Memory B cell (primary cell): ENCODE measurements at regions not wholly inside any gene's neighbourhood (a gene's known extent, or its start where the extent isn't known, plus 50 kb on each side); places are given as distances from the start of the nearest gene placed in this dataset.

Source experiments
- ATAC-seq: fragments of 150-1000 bp; cut with Tn5 transposase; 2 replicates; pipeline ENCODE4 v1.10.0; 2021; ENCODE audit warnings: low read depth, mild to moderate bottlenecking, moderate library complexity
- DNase-seq, 2 donors: peaks; one replicate each; pipeline ENCODE4 v3.0.0; 2022; ENCODE audit warnings: low spot score in 2 of 2
- H3K27ac Mint-ChIP-seq: one replicate; pipeline ENCODE4 v1.8.0; 2022; ENCODE audit warnings: mild to moderate bottlenecking, moderate library complexity, mixed read lengths
- H3K27me3 Mint-ChIP-seq: one replicate; pipeline ENCODE4 v1.8.0; 2022; ENCODE audit warnings: mixed read lengths
- H3K36me3 Mint-ChIP-seq: one replicate; pipeline ENCODE4 v1.8.0; 2022; ENCODE audit warnings: mild to moderate bottlenecking, mixed read lengths
- H3K4me1 Mint-ChIP-seq: one replicate; pipeline ENCODE4 v1.8.0; 2022; ENCODE audit warnings: mixed read lengths
- H3K4me3 Mint-ChIP-seq: one replicate; pipeline ENCODE4 v1.8.0; 2022; ENCODE audit warnings: mild to moderate bottlenecking, moderate library complexity, mixed read lengths
- H3K9me3 Mint-ChIP-seq: one replicate; pipeline ENCODE4 v1.8.0; 2022; ENCODE audit warnings: mixed read lengths

GRCh38 chr4:41432219-41432618, 105.7 kb upstream of the LIMCH1 start:
- Mint-ChIP-seq H3K4me1 (no peaks in the 10 kb centered on the region), H3K27ac (no peak overlapping the region), H3K27me3 (peaks cover 2% of the 10 kb centered on the region), H3K4me3 (no peak overlapping the region), H3K9me3 (peaks cover 2% of the 10 kb centered on the region), H3K36me3 (no peaks in the 10 kb centered on the region)
- DNase-seq (no peak), ATAC-seq (no peak)

DNA sequence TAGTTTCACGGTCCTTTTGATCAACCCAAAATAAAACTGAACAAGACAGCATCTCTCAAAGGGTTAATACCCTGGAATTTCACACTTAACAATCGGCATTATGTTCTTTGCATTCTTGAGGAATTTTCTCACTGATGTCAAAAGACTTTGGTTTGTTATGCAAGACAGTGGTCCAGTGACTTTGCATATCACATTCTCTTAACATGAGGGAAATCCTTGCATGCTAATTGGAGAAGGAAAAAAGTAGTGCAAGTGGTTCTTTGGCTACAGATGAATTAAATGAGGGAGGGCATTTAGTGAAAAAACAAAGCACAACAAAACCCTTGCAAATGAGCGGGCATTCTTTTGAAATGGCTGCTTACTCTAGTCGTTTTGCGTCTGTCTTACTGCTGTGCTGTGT, 105.1 kb upstream of the LIMCH1 start:
- no peak overlapping the region for H3K4me3 Mint-ChIP-seq
- DNase-seq: no peak

DNA sequence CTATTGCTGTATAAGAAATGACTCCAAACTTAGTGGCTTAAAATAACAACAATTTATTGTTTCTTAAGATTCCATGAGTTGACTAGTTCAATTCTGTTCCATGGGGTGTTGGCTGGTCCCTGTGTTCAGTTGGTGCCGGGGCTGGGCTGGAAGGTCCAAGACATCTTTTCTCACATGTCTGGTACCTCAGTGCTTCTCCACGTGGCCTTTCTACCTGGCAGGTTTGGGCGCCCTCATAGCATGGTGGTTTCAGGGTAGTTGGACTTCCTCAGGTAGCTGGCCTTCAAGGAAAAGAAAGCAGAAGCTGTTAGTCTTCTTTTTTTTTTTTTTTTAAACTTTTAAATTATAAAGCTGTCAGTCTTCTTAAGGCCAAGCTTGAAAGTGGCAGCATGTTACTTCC, 104.6 kb upstream of the LIMCH1 start:
- ATAC-seq (no peak), DNase-seq (no peak)
- H3K9me3 Mint-ChIP-seq: peaks cover 2% of the 10 kb centered on the region
- no peak overlapping the region for H3K4me3 Mint-ChIP-seq
- H3K27me3 Mint-ChIP-seq: peaks cover 2% of the 10 kb centered on the region
- H3K27ac Mint-ChIP-seq: no peak overlapping the region
- H3K4me1 Mint-ChIP-seq: no peaks in the 10 kb centered on the region
- no peaks in the 10 kb centered on the region for H3K36me3 Mint-ChIP-seq

More for the DNA sequence above, 105.1 kb upstream of the LIMCH1 start:
- Mint-ChIP-seq H3K27ac (no peak overlapping the region), H3K9me3 (peaks cover 2% of the 10 kb centered on the region), H3K27me3 (peaks cover 2% of the 10 kb centered on the region), H3K36me3 (no peaks in the 10 kb centered on the region), H3K4me1 (no peaks in the 10 kb centered on the region)
- ATAC-seq: no peak

DNA sequence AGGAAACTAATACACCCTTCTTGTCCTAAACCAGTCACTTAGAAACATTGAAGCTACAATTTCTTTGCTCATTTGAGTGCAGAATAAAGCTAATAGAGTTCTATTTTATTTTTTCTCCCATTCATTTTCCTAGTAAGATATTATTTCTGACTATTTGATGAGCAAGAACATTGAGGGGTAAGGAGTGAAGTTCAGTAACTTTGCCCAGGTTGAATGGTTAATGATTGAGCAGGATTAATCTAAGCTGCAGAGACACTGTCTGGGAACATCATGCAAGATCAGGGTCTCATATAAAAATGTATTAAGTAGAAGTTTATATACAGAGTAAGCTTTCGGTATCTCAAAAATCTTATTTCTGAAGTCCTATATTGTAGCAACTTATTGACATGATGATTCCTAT, 102.4 kb upstream of the LIMCH1 start:
- H3K27ac Mint-ChIP-seq: no peak overlapping the region

DNA sequence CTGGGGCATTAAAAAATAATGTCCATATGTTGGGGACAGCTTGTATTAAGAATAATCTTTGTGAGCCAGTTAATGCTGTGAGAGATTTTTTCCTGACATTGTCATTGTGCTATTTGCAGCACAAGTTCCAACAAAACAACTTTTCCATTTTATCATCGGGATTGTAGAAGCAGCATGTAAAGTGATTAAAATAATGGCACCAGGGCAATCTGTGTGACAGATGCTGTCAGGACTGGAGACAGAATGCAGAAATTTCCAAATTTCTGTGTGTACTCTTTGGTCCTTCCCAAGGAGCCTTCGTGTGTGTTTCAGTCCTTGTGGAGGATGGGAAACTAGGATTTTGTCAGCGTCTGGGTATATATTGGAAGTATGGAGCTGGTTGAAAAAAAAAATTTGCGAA, 101.5 kb upstream of the LIMCH1 start:
- Mint-ChIP-seq H3K4me1 (no peaks in the 10 kb centered on the region), H3K4me3 (no peak overlapping the region), H3K9me3 (peaks cover 2% of the 10 kb centered on the region), H3K27me3 (peaks cover 2% of the 10 kb centered on the region), H3K27ac (no peak overlapping the region), H3K36me3 (no peaks in the 10 kb centered on the region)
- DNase-seq: no peak
- ATAC-seq: no peak

More for the DNA sequence above, 102.4 kb upstream of the LIMCH1 start:
- Mint-ChIP-seq H3K4me3 (no peak overlapping the region), H3K27me3 (peaks cover 2% of the 10 kb centered on the region), H3K9me3 (peaks cover 2% of the 10 kb centered on the region), H3K4me1 (no peaks in the 10 kb centered on the region), H3K36me3 (no peaks in the 10 kb centered on the region)
- DNase-seq (no peak), ATAC-seq (no peak)

DNA sequence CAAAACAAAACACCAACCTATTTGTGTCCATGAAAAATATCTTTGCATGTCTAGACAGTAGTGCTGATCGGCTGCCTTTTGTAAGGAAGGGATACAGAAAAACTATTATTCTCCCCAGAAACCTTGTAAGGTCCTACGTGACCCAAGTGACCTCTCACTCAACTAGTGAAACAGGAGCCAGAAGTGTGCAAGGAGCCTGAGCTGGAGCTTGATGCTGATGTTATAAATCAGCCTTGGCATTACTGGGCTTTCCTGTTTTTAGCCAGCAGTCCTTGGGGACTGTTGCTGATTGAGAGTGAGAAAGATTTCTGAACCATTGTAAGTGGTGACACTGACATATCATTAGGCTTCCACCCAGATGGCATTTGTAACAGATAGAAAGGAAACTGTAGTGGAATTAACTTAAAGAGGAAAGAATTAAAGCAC, 100.8 kb upstream of the LIMCH1 start:
- Mint-ChIP-seq H3K4me3 (no peak overlapping the region), H3K36me3 (no peaks in the 10 kb centered on the region), H3K27ac (no peak overlapping the region), H3K4me1 (no peaks in the 10 kb centered on the region), H3K9me3 (peaks cover 2% of the 10 kb centered on the region), H3K27me3 (no peaks in the 10 kb centered on the region)
- DNase-seq (no peak), ATAC-seq (no peak)

DNA sequence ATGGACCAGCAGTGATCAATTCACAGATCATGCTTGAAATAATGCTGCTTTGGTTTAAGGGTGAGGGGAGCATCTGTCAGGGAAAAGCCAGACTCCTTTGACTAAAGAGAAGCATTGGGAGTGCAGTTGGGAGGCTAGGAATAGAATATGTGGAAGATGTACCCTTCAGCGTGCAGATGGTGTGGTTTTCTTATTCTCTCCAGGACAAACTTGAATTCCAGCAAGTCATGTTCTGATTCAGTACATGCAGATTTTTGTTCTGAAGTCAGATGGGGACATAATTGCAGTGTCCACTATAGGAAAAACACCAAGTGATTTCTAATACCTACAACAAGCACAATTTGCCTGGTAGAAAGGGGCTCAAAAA, 99.0 kb upstream of the LIMCH1 start:
- Mint-ChIP-seq H3K4me1 (no peaks in the 10 kb centered on the region), H3K9me3 (peaks cover 2% of the 10 kb centered on the region), H3K36me3 (no peaks in the 10 kb centered on the region), H3K4me3 (no peak overlapping the region), H3K27ac (no peak overlapping the region), H3K27me3 (no peaks in the 10 kb centered on the region)
- DNase-seq (no peak), ATAC-seq (no peak)

GRCh38 chr4:41442810-41443209, 95.1 kb upstream of the LIMCH1 start:
- no peaks in the 10 kb centered on the region for H3K27me3 Mint-ChIP-seq

DNA sequence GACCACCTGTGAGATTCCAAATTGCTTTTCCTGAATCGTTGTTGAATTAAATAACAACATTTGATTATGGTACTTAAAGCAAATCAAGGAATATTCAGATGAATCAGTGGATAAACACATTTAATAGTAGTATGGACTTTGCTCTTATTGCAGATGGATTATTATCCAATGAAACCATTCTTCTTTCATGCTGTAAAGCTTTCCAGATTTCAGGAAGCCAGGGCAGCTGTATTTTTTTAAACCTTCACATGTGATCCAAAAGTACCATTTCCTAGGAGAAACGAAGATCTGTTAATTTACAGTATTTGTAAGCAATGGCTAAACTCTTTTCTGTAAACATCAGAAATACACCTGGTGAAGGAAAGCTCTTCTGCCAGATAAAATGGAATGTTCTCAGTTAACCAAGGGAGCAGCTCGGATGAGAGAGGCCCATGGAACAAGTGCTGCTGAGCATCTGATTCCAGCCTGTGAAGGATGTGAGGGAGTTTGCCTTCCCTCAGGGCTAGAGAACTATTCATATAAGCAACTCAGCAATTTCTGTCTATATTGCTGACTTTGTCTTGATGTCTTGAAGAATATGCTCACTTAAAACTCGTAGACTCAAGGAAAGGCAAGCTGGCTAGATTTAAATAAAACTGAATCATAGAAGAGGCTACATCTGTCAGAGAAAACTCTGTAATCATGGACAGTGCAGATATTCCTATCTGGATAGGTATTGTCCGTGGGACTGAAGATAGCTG, 94.4 kb upstream of the LIMCH1 start:
- H3K27ac Mint-ChIP-seq: no peak overlapping the region
- H3K9me3 Mint-ChIP-seq: no peaks in the 10 kb centered on the region

More at GRCh38 chr4:41442810-41443209, 95.1 kb upstream of the LIMCH1 start:
- Mint-ChIP-seq H3K9me3 (no peaks in the 10 kb centered on the region), H3K27ac (no peak overlapping the region), H3K4me1 (no peaks in the 10 kb centered on the region), H3K4me3 (no peak overlapping the region), H3K36me3 (no peaks in the 10 kb centered on the region)
- DNase-seq (no peak), ATAC-seq (no peak)

DNA sequence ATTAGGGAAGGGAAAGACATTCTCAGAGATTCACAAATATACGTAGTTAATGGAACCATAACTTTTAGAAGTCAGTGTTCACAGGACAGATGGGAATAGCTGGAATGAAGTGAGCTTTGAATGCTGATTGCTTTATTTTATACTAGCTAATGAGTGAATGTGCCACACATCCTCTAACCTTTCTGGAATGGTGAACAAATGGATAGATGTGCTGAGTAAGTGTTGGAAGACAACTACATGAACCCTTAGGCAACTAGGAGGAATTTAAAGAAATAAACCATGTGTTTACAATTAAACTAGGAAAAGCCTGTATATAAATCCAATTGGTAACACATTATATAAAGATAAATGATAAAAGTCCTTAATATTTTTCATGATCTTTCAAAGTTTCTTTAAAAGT, 91.6 kb upstream of the LIMCH1 start:
- DNase-seq: no peak
- peaks cover 2% of the 10 kb centered on the region for H3K27me3 Mint-ChIP-seq
- H3K27ac Mint-ChIP-seq: no peak overlapping the region
- H3K9me3 Mint-ChIP-seq: peaks cover 5% of the 10 kb centered on the region
- H3K4me1 Mint-ChIP-seq: no peaks in the 10 kb centered on the region
- no peak for ATAC-seq
- H3K4me3 Mint-ChIP-seq: no peak overlapping the region
- H3K36me3 Mint-ChIP-seq: no peaks in the 10 kb centered on the region

More for the DNA sequence above, 94.4 kb upstream of the LIMCH1 start:
- H3K36me3 Mint-ChIP-seq: no peaks in the 10 kb centered on the region
- H3K27me3 Mint-ChIP-seq: no peaks in the 10 kb centered on the region
- H3K4me1 Mint-ChIP-seq: no peaks in the 10 kb centered on the region
- no peak overlapping the region for H3K4me3 Mint-ChIP-seq
- DNase-seq (no peak), ATAC-seq (no peak)

- ATAC-seq: no peak
- no peaks in the 10 kb centered on the region for H3K4me1 Mint-ChIP-seq
- DNase-seq: no peak
- H3K36me3 Mint-ChIP-seq: no peaks in the 10 kb centered on the region
- H3K27ac Mint-ChIP-seq: no peak overlapping the region
- H3K27me3 Mint-ChIP-seq: peaks cover 2% of the 10 kb centered on the region
- no peak overlapping the region for H3K4me3 Mint-ChIP-seq
- peaks cover 5% of the 10 kb centered on the region for H3K9me3 Mint-ChIP-seq
Observed at GRCh38 chr4:41446981-41447725, 90.8 kb upstream of the LIMCH1 start.

DNA sequence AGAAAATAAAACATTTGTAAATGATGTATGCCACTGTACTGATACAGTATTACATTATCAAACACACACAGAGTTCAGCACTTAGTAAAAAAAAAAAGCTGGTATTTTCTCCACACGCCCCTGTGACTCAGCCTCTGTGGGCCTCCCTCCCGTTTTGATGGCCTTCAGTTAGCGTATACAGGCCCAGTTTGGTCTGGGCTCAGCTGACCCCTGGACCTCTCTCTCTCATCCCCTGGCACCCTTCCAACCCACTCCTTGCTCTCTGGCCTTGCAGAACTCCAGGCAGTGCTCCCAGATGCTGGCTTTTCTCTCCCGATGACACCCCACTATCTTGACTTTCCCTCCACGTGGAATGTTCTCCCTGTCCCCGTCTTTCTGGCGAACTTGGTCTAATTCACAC, 89.0 kb upstream of the LIMCH1 start:
- DNase-seq (no peak), ATAC-seq (no peak)
- Mint-ChIP-seq H3K27me3 (peaks cover 2% of the 10 kb centered on the region), H3K27ac (no peak overlapping the region), H3K4me1 (no peaks in the 10 kb centered on the region), H3K4me3 (no peak overlapping the region), H3K36me3 (no peaks in the 10 kb centered on the region), H3K9me3 (peaks cover 5% of the 10 kb centered on the region)

- H3K27ac Mint-ChIP-seq: no peak overlapping the region
Observed at GRCh38 chr4:41451961-41452360, 86.0 kb upstream of the LIMCH1 start.

GRCh38 chr4:41452484-41453225, 85.3 kb upstream of the LIMCH1 start:
- Mint-ChIP-seq H3K36me3 (no peaks in the 10 kb centered on the region), H3K27ac (no peak overlapping the region)

More at GRCh38 chr4:41451961-41452360, 86.0 kb upstream of the LIMCH1 start:
- no peaks in the 10 kb centered on the region for H3K4me1 Mint-ChIP-seq
- H3K27me3 Mint-ChIP-seq: peaks cover 2% of the 10 kb centered on the region
- H3K4me3 Mint-ChIP-seq: no peak overlapping the region
- ATAC-seq: no peak
- H3K36me3 Mint-ChIP-seq: no peaks in the 10 kb centered on the region
- DNase-seq: no peak
- H3K9me3 Mint-ChIP-seq: peaks cover 5% of the 10 kb centered on the region

More at GRCh38 chr4:41452484-41453225, 85.3 kb upstream of the LIMCH1 start:
- DNase-seq (no peak), ATAC-seq (no peak)
- H3K4me3 Mint-ChIP-seq: no peak overlapping the region
- H3K27me3 Mint-ChIP-seq: peaks cover 2% of the 10 kb centered on the region
- H3K9me3 Mint-ChIP-seq: peaks cover 5% of the 10 kb centered on the region
- no peaks in the 10 kb centered on the region for H3K4me1 Mint-ChIP-seq
